WERI-Rb-1 (cell line): ENCODE measurements at regions not wholly inside any gene's neighbourhood (a gene's known extent, or its start where the extent isn't known, plus 50 kb on each side); places are given as distances from the start of the nearest gene placed in this dataset.

Experiments
- DNase-seq: peaks from one replicate; pipeline ENCODE4 v3.0.0-alpha.2; 2020
- H3K27ac ChIP-seq: fragments of 250-450 bp; sonication (Bioruptor Pico); 2 replicates; pipeline ENCODE4 v1.5.1; 2020; ENCODE audit warnings: mild to moderate bottlenecking, moderate library complexity
- H3K27me3 ChIP-seq: fragments of 250-450 bp; sonication (Bioruptor Pico); 2 replicates; pipeline ENCODE4 v1.5.1; 2021; ENCODE audit warnings: mild to moderate bottlenecking, low read depth, moderate library complexity; ENCODE audit not compliant: insufficient read depth, severe bottlenecking
- H3K36me3 ChIP-seq: fragments of 250-450 bp; sonication (Bioruptor Pico); 2 replicates; pipeline ENCODE4 v1.5.1; 2020; ENCODE audit warnings: mild to moderate bottlenecking, moderate library complexity
- H3K4me3 ChIP-seq: 2 replicates; pipeline ENCODE4 v1.5.1; 2011; ENCODE audit warnings: low read depth, mild to moderate bottlenecking, control low read depth, low read length
- H3K9me3 ChIP-seq: fragments of 250-450 bp; sonication (Bioruptor Pico); 2 replicates; pipeline ENCODE4 v1.5.1; 2021; ENCODE audit warnings: mild to moderate bottlenecking, moderate library complexity; ENCODE audit not compliant: severe bottlenecking
- TF ChIP-seq, protein P1 (sequence below): IDR thresholded peaks from 2 replicates; pipeline ENCODE4 v1.5.1; 2011; ENCODE audit warnings: low read depth, mild to moderate bottlenecking, control low read depth, inconsistent platforms, low read length

DNA sequence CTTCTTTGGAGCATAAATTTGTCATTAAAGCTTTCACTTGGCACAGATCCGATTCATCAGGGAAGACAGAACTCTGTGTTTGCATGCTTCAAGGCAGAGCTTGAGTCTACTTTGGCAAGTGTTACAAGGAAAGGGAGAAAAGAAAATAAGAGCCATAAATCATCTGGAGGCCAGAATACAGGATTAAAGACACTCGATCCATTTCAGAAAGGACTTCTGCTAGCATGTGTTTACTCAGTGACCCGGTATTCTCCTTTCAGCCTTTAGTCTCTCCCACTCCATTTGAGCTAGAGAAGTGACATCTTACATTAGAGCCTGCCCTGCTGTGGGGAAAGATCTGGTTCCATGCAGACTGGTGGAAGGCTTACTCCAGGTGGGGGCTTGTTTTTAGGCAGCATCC, 306.4 kb downstream of the KLF5 start:
- TF ChIP-seq, protein P1, sequence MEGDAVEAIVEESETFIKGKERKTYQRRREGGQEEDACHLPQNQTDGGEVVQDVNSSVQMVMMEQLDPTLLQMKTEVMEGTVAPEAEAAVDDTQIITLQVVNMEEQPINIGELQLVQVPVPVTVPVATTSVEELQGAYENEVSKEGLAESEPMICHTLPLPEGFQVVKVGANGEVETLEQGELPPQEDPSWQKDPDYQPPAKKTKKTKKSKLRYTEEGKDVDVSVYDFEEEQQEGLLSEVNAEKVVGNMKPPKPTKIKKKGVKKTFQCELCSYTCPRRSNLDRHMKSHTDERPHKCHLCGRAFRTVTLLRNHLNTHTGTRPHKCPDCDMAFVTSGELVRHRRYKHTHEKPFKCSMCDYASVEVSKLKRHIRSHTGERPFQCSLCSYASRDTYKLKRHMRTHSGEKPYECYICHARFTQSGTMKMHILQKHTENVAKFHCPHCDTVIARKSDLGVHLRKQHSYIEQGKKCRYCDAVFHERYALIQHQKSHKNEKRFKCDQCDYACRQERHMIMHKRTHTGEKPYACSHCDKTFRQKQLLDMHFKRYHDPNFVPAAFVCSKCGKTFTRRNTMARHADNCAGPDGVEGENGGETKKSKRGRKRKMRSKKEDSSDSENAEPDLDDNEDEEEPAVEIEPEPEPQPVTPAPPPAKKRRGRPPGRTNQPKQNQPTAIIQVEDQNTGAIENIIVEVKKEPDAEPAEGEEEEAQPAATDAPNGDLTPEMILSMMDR: no peak
- Histone ChIP-seq H3K36me3 (no peaks in the 10 kb centered on the region), H3K27ac (no peak overlapping the region), H3K27me3 (no peaks in the 10 kb centered on the region), H3K4me3 (no peak overlapping the region), H3K9me3 (no peaks in the 10 kb centered on the region)
- no peak for DNase-seq

DNA sequence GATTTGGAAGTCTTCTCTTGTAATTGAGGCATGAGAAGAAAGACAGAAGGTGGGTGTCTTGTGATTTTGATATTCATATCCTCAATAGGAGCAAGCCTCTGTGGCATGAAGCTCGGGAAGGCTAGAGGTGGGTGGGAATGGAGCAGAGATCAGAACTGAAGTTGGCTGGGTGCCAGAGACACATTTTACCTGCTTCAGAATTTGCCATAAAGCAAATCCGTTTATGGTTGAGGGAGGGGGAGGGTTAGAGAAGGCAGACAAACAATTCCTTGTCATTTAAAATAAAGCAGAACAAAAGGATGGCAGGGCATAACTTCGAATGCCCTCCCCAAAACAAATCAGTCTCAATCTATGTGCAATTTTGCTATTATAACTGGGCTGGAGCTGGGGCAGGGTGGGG, 305.9 kb downstream of the KLF5 start:
- TF ChIP-seq, protein P1: no peak
- DNase-seq: no peak
- Histone ChIP-seq H3K27me3 (no peaks in the 10 kb centered on the region), H3K36me3 (no peaks in the 10 kb centered on the region), H3K27ac (no peak overlapping the region), H3K4me3 (no peak overlapping the region), H3K9me3 (no peaks in the 10 kb centered on the region)

DNA sequence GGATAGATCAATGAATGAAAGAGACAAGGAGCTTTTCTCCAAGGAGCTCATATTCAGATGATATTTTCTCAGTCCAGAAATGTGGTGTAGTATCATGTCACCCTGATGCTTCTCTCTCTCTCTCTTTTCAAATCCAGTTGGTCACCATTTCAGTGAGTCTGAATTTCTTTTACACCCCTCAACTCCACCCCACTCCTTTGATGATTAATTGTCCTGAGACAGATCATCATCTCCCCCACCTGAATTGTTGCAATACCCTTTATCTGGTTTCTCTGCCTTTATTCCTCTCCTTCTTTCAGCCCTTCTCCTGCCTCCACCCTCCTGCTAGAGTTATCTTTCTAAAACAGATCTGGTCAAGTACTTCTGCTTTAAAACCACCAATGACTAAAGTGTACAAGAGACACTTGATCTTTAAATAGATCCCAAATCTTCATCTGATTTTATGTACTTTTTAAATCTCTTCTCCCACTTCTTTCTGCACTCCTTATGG, 299.8 kb downstream of the KLF5 start:
- no peaks in the 10 kb centered on the region for H3K36me3 ChIP-seq
- TF ChIP-seq, protein P1: no peak
- no peak for DNase-seq
- H3K27me3 ChIP-seq: no peaks in the 10 kb centered on the region
- no peak overlapping the region for H3K27ac ChIP-seq
- no peak overlapping the region for H3K4me3 ChIP-seq
- no peaks in the 10 kb centered on the region for H3K9me3 ChIP-seq

DNA sequence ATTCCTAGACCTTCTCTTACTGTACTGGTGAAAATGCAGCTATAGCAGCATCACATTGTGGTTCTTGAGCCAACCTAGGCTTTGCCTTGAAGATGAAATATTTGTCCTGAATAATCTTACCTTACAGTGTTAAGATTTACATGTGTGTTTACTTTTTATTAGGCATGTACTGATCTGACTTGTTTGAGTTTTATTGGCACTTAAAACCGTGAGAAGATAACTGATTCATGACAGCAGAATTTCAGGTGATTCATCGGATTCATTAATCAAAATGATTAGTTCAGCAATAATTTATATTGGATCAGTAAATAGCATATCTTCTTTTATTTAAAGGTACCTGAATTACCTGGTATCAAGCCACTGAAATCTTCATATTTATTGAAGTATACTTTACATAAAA, 296.3 kb downstream of the KLF5 start:
- Histone ChIP-seq H3K36me3 (no peaks in the 10 kb centered on the region), H3K4me3 (no peak overlapping the region), H3K9me3 (no peaks in the 10 kb centered on the region), H3K27ac (no peak overlapping the region), H3K27me3 (no peaks in the 10 kb centered on the region)
- no peak for DNase-seq
- TF ChIP-seq, protein P1: no peak

DNA sequence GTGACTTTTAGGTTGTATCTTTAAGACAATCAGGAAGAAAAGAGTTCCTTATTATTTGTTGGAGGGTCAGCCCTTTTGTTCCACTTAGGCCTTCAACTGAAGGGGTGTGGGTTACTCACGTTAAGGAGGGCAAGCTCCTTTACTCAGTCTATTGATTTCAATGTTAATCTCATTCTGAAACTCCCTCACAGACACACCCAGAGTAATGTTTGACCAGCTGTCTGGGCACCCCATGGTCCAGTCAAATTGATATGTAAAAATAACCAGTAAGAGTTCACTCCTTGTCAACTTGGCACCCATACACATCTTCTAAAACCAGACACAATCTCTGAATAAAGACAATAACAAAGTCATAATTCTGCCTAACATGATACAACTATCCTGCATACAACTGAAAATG, 292.9 kb downstream of the KLF5 start:
- TF ChIP-seq, protein P1: no peak
- Histone ChIP-seq H3K27ac (no peak overlapping the region), H3K4me3 (no peak overlapping the region), H3K9me3 (no peaks in the 10 kb centered on the region), H3K27me3 (no peaks in the 10 kb centered on the region), H3K36me3 (no peaks in the 10 kb centered on the region)
- DNase-seq: no peak

DNA sequence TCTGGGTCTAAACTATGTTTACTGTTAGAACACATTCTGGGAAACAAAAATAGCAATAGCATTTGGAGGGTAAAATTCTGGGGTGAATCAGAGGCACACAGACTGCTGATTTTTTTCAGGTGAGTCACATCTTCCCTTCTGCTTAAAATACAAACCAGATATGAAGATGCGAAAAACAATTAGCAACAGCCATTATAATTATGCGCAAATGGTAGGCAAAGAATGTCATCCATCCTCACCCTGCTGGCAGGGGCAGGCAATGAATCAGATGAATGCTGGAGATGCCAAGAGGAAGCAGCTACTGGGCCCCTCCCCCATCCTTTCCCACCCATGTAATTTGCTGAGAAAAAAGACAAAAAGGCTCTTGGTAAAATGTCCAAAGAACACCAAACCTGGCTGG, 282.9 kb downstream of the KLF5 start:
- TF ChIP-seq, protein P1: no peak
- Histone ChIP-seq H3K27me3 (no peaks in the 10 kb centered on the region), H3K36me3 (no peaks in the 10 kb centered on the region), H3K4me3 (no peak overlapping the region), H3K27ac (no peak overlapping the region), H3K9me3 (no peaks in the 10 kb centered on the region)
- no peak for DNase-seq
